GM23338 (cell line): ENCODE measurements at regions not wholly inside any gene's neighbourhood (a gene's known extent, or its start where the extent isn't known, plus 50 kb on each side); places are given as distances from the start of the nearest gene placed in this dataset.
A peak's percentile ranks its signal among the peaks of the same experiment; 100 is the strongest.

Source experiments
- ATAC-seq: fragments of 200-7000 bp; cut with Tn5 transposase; 3 replicates; pipeline ENCODE4 v1.9.1; 2020
- DNase-seq: peaks from one replicate; pipeline ENCODE4 v3.0.0-alpha.2; 2015; ENCODE audit warnings: low spot score
- H2AFZ ChIP-seq: fragments of 200-600 bp; sonication (generic); 2 replicates; pipeline ENCODE4 v1.8.0; 2016; ENCODE audit warnings: antibody characterized with exemption, mild to moderate bottlenecking, moderate library complexity
- H3F3A ChIP-seq: fragments of 200-600 bp; sonication (generic); replicated peaks from 2 replicates; pipeline ENCODE4 v1.8.0; 2017; ENCODE audit warnings: antibody characterized with exemption, mixed run types, low read depth
- H3K27ac ChIP-seq: fragments of 200-600 bp; sonication (generic); 2 replicates; pipeline ENCODE4 v1.6.1; 2016; ENCODE audit warnings: low read depth
- H3K27me3 ChIP-seq: fragments of 200-600 bp; sonication (generic); 2 replicates; pipeline ENCODE4 v1.8.0; 2016; ENCODE audit warnings: mild to moderate bottlenecking, mixed run types, moderate library complexity; ENCODE audit not compliant: insufficient read depth
- H3K36me3 ChIP-seq: fragments of 200-600 bp; sonication (generic); 2 replicates; pipeline ENCODE4 v1.8.0; 2016; ENCODE audit warnings: mild to moderate bottlenecking; ENCODE audit not compliant: insufficient read depth
- H3K4me1 ChIP-seq: fragments of 200-600 bp; sonication (generic); 2 replicates; pipeline ENCODE4 v1.8.0; 2016; ENCODE audit warnings: mild to moderate bottlenecking, moderate library complexity; ENCODE audit not compliant: insufficient read depth
- H3K4me2 ChIP-seq: fragments of 200-600 bp; sonication (generic); 2 replicates; pipeline ENCODE4 v1.7.1; 2017; ENCODE audit warnings: mixed run types
- H3K4me3 ChIP-seq: fragments of 200-600 bp; sonication (generic); 2 replicates; pipeline ENCODE4 v1.6.1; 2016; ENCODE audit warnings: mixed run types
- H3K79me2 ChIP-seq: fragments of 200-600 bp; sonication (generic); replicated peaks from 2 replicates; pipeline ENCODE4 v1.8.0; 2017; ENCODE audit warnings: mild to moderate bottlenecking; ENCODE audit not compliant: insufficient read depth
- H3K9me2 ChIP-seq: fragments of 200-600 bp; sonication (generic); 2 replicates; pipeline ENCODE4 v1.8.0; 2017; ENCODE audit not compliant: insufficient read depth
- H4K20me1 ChIP-seq: fragments of 200-600 bp; sonication (generic); replicated peaks from 2 replicates; pipeline ENCODE4 v1.8.0; 2017; ENCODE audit warnings: mild to moderate bottlenecking; ENCODE audit not compliant: insufficient read depth
- H3K27ac Mint-ChIP-seq: 2 replicates; pipeline ENCODE4 v1.8.0; 2020; ENCODE audit warnings: inconsistent platforms, mild to moderate bottlenecking, moderate library complexity, mixed read lengths
- H3K27me3 Mint-ChIP-seq: 3 replicates; pipeline ENCODE4 v1.8.0; 2022; ENCODE audit warnings: low read depth, mild to moderate bottlenecking, moderate library complexity, mixed read lengths, inconsistent platforms; ENCODE audit not compliant: insufficient read depth, poor library complexity
- H3K36me3 Mint-ChIP-seq: 3 replicates; pipeline ENCODE4 v1.8.0; 2021; ENCODE audit warnings: low read depth, mild to moderate bottlenecking, inconsistent platforms, moderate library complexity, mixed read lengths
- H3K4me1 Mint-ChIP-seq: 3 replicates; pipeline ENCODE4 v1.8.0; 2020; ENCODE audit warnings: mild to moderate bottlenecking, inconsistent platforms, mixed read lengths
- H3K4me3 Mint-ChIP-seq: 3 replicates; pipeline ENCODE4 v1.8.0; 2021; ENCODE audit warnings: moderate library complexity, mild to moderate bottlenecking, inconsistent platforms, mixed read lengths
- H3K9me3 Mint-ChIP-seq: 3 replicates; pipeline ENCODE4 v1.8.0; 2020; ENCODE audit warnings: moderate library complexity, mild to moderate bottlenecking, inconsistent platforms, mixed read lengths
- CREB1 ChIP-seq: fragments of 250-450 bp; sonication (Bioruptor Pico); IDR thresholded peaks from 2 replicates; pipeline ENCODE4 v1.5.0; 2020; ENCODE audit warnings: low read depth, mild to moderate bottlenecking, moderate library complexity
- EZH2 ChIP-seq: fragments of 200-600 bp; sonication (generic); IDR thresholded peaks from one replicate; pipeline ENCODE4 v1.8.0; 2017; ENCODE audit warnings: antibody characterized with exemption, mild to moderate bottlenecking, low read depth; ENCODE audit not compliant: unreplicated experiment
- EZH2phosphoT487 ChIP-seq: fragments of 200-600 bp; sonication (generic); IDR thresholded peaks from one replicate; pipeline ENCODE4 v1.8.1; 2018; ENCODE audit warnings: antibody characterized with exemption; ENCODE audit not compliant: unreplicated experiment
- JUNB ChIP-seq: IDR thresholded peaks from one replicate; pipeline ENCODE4 v1.6.1; 2016; ENCODE audit warnings: antibody characterized with exemption; ENCODE audit not compliant: unreplicated experiment
- NANOG ChIP-seq: IDR thresholded peaks from 2 replicates; pipeline ENCODE4 v1.6.1; 2016; ENCODE audit warnings: antibody characterized with exemption, borderline replicate concordance
- POLR2AphosphoS5 ChIP-seq: IDR thresholded peaks from 2 replicates; pipeline ENCODE4 v1.6.1; 2016; ENCODE audit warnings: antibody characterized with exemption, low read depth
- TF ChIP-seq, protein P1 (sequence below), 2 experiments: fragments of 200-600 bp in 1 of 2; sonication (generic) in 1 of 2; conservative IDR thresholded peaks; 2 replicates each; pipeline versions ENCODE4 v1.5.1 to v1.6.1; 2016 to 2017; ENCODE audit warnings: antibody characterized with exemption in 2 of 2, low read depth in 2 of 2, mild to moderate bottlenecking in 2 of 2, moderate library complexity in 1 of 2
- TF ChIP-seq, protein P2 (sequence below): IDR thresholded peaks from one replicate; pipeline ENCODE4 v1.6.1; 2018; ENCODE audit warnings: antibody characterized with exemption; ENCODE audit not compliant: unreplicated experiment

GRCh38 chr2:118784860-118785259 lies 62.6 kb downstream of the EN1 start (continued):
- TF ChIP-seq, protein P1, sequence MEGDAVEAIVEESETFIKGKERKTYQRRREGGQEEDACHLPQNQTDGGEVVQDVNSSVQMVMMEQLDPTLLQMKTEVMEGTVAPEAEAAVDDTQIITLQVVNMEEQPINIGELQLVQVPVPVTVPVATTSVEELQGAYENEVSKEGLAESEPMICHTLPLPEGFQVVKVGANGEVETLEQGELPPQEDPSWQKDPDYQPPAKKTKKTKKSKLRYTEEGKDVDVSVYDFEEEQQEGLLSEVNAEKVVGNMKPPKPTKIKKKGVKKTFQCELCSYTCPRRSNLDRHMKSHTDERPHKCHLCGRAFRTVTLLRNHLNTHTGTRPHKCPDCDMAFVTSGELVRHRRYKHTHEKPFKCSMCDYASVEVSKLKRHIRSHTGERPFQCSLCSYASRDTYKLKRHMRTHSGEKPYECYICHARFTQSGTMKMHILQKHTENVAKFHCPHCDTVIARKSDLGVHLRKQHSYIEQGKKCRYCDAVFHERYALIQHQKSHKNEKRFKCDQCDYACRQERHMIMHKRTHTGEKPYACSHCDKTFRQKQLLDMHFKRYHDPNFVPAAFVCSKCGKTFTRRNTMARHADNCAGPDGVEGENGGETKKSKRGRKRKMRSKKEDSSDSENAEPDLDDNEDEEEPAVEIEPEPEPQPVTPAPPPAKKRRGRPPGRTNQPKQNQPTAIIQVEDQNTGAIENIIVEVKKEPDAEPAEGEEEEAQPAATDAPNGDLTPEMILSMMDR (conservative IDR thresholded peaks at IDR 0.05; ENCODE audit: low read depth in 2 of 2) = no peak

DNA sequence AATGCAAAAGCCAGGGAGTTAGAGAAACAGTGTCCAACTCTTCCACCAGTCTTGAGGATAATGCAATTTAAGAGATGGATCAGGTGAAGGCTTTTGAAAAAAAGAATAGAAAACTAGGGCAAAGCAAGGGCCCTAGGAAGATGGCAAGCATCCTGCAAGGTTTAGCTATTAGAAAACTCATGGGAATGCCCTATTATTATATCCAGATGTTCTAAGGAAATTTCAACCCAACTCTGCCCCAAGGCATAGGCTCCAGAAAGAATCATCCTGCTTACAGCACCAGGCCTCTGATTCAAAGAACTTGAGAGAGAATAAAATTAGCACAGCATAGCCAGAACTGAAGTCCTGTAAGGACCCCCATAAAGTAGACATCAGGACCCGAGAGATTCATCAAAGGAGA lies 68.1 kb downstream of the EN1 start:
- Histone ChIP-seq H3K9me2 (no peaks in the 10 kb centered on the region), H3K4me3 (no peak overlapping the region), H4K20me1 (no peaks in the 10 kb centered on the region), H2AFZ (no peak overlapping the region), H3K79me2 (no peaks in the 10 kb centered on the region), H3K4me2 (no peak overlapping the region), H3K27ac (no peak overlapping the region), H3K36me3 (no peaks in the 10 kb centered on the region), H3K27me3 (peaks cover 24% of the 10 kb centered on the region), H3F3A (no peaks in the 10 kb centered on the region), H3K4me1 (peaks cover 7% of the 10 kb centered on the region; the same call in 1 of the 2 replicates)
- TF ChIP-seq, protein P2, sequence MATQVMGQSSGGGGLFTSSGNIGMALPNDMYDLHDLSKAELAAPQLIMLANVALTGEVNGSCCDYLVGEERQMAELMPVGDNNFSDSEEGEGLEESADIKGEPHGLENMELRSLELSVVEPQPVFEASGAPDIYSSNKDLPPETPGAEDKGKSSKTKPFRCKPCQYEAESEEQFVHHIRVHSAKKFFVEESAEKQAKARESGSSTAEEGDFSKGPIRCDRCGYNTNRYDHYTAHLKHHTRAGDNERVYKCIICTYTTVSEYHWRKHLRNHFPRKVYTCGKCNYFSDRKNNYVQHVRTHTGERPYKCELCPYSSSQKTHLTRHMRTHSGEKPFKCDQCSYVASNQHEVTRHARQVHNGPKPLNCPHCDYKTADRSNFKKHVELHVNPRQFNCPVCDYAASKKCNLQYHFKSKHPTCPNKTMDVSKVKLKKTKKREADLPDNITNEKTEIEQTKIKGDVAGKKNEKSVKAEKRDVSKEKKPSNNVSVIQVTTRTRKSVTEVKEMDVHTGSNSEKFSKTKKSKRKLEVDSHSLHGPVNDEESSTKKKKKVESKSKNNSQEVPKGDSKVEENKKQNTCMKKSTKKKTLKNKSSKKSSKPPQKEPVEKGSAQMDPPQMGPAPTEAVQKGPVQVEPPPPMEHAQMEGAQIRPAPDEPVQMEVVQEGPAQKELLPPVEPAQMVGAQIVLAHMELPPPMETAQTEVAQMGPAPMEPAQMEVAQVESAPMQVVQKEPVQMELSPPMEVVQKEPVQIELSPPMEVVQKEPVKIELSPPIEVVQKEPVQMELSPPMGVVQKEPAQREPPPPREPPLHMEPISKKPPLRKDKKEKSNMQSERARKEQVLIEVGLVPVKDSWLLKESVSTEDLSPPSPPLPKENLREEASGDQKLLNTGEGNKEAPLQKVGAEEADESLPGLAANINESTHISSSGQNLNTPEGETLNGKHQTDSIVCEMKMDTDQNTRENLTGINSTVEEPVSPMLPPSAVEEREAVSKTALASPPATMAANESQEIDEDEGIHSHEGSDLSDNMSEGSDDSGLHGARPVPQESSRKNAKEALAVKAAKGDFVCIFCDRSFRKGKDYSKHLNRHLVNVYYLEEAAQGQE = no peak
- TF ChIP-seq CREB1 (CRISPR knock-in tag) = no peak
- TF ChIP-seq POLR2AphosphoS5 = no peak
- no peak for TF ChIP-seq NANOG
- TF ChIP-seq EZH2 = no peak
- H3K9me3 Mint-ChIP-seq = no peaks in the 10 kb centered on the region
- no peak overlapping the region for H3K4me3 Mint-ChIP-seq
- H3K27ac Mint-ChIP-seq = no peak overlapping the region
- H3K27me3 Mint-ChIP-seq = peaks cover 13% of the 10 kb centered on the region
- peaks cover 5% of the 10 kb centered on the region; the same call in 2 of the 3 replicates for H3K4me1 Mint-ChIP-seq
- DNase-seq = no peak
- no peak for ATAC-seq
- no peaks in the 10 kb centered on the region for H3K36me3 Mint-ChIP-seq

GRCh38 chr2:118774458-118775133 lies 72.9 kb downstream of the EN1 start:
- no peaks in the 10 kb centered on the region for H3K79me2 ChIP-seq
- no peak overlapping the region for H3K27ac ChIP-seq
- peak overlapping the region; percentile 89 for H3K4me2 ChIP-seq
- H3F3A ChIP-seq = no peaks in the 10 kb centered on the region
- Mint-ChIP-seq H3K27me3 (peaks cover 23% of the 10 kb centered on the region), H3K36me3 (no peaks in the 10 kb centered on the region), H3K4me3 (peak overlapping the region; percentile 73), H3K27ac (no peak overlapping the region), H3K9me3 (no peaks in the 10 kb centered on the region), H3K4me1 (peaks cover 7% of the 10 kb centered on the region)
- H4K20me1 ChIP-seq = no peaks in the 10 kb centered on the region
- peaks cover 46% of the 10 kb centered on the region for H3K27me3 ChIP-seq
- no peaks in the 10 kb centered on the region for H3K36me3 ChIP-seq
- H3K4me3 ChIP-seq = peak overlapping the region; percentile 64
- peak; percentile 60 for TF ChIP-seq EZH2
- TF ChIP-seq EZH2phosphoT487 = no peak
- peak; percentile 55 for TF ChIP-seq POLR2AphosphoS5
- no peak for TF ChIP-seq JUNB
- DNase-seq (peak; percentile 91), ATAC-seq (peak; percentile 99)
- peaks cover 11% of the 10 kb centered on the region; the same call in 1 of the 2 replicates for H3K4me1 ChIP-seq
- peaks cover 4% of the 10 kb centered on the region; the same call in 1 of the 2 replicates for H3K9me2 ChIP-seq
- peak overlapping the region; percentile 98 for H2AFZ ChIP-seq
